ENCODE measurements at regions not wholly inside any gene's neighbourhood (a gene's known extent, or its start where the extent isn't known, plus 50 kb on each side); places are given as distances from the start of the nearest gene placed in this dataset.

DNA sequence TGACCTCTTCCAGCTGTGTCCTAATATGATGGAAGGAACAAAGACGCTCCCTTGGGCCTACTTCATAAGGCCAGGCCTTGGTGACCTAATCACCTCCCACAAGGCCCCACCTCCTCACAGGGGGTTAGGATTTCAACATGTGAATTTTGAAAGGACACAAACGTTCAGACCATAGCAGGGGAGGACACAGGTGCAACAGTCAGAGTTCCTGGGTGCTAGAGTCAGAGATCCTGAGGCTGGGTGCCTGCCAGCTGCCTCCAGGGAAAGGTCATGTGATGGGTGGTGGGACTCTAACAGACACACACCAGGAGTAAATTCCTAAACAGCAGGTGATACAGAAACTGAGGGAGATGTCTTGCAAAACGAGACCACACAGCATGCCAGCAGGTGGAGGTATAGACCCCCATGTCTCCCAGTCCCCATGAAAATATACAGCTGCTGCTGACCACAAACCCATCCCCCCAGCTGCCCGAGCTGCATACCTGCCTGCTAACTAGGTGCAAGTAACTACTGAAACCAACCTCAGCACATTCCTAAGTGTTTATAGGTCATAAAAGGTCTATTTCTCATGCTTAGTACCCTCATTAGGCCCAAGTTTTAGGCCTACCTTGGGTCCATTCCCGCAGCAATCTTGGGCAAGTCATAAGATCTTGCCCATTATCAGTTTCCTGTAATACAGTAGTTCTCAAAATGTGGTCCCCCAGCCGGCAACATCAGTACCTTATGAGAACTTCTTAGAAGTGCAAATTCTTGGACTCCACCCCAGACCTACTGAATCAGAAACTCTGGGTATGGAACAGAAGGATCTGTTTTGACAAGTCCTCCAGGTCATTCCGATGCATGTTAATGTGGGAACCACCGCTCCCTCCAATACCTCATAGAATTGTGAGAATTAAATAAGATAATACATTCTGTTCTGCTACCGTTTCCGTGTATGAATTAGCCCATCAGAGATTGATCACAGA is 245.3 kb downstream of the ENC1 start:
- TF ChIP-seq, protein P1, sequence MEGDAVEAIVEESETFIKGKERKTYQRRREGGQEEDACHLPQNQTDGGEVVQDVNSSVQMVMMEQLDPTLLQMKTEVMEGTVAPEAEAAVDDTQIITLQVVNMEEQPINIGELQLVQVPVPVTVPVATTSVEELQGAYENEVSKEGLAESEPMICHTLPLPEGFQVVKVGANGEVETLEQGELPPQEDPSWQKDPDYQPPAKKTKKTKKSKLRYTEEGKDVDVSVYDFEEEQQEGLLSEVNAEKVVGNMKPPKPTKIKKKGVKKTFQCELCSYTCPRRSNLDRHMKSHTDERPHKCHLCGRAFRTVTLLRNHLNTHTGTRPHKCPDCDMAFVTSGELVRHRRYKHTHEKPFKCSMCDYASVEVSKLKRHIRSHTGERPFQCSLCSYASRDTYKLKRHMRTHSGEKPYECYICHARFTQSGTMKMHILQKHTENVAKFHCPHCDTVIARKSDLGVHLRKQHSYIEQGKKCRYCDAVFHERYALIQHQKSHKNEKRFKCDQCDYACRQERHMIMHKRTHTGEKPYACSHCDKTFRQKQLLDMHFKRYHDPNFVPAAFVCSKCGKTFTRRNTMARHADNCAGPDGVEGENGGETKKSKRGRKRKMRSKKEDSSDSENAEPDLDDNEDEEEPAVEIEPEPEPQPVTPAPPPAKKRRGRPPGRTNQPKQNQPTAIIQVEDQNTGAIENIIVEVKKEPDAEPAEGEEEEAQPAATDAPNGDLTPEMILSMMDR (IDR thresholded peaks at IDR 0.05), result no peak
- no peak for TF ChIP-seq POLR2A (IDR thresholded peaks at IDR 0.05)

Data from uterus (tissue), 2 donors.